Mesenchymal stem cell (in vitro differentiated cells and primary cell): ENCODE measurements at regions not wholly inside any gene's neighbourhood (a gene's known extent, or its start where the extent isn't known, plus 50 kb on each side); places are given as distances from the start of the nearest gene placed in this dataset.

Experiments
- DNase-seq: peaks from one replicate; pipeline ENCODE4 v3.0.0-alpha.2; 2013
- H2AFZ ChIP-seq: one replicate; pipeline ENCODE4 v1.6.1; 2013; ENCODE audit warnings: low read depth, mild to moderate bottlenecking, control low read depth, inconsistent platforms, low read length, moderate library complexity
- H2AK5ac ChIP-seq: 2 replicates; pipeline ENCODE4 v1.6.1; 2013; ENCODE audit warnings: low read length, moderate library complexity, mild to moderate bottlenecking, inconsistent platforms; ENCODE audit not compliant: severe bottlenecking
- H2BK120ac ChIP-seq: one replicate; pipeline ENCODE4 v1.6.1; 2013; ENCODE audit warnings: low read depth, mild to moderate bottlenecking, inconsistent platforms, low read length, moderate library complexity
- H2BK12ac ChIP-seq, 2 experiments: one replicate each; pipeline ENCODE4 v1.6.1; 2013; ENCODE audit warnings: inconsistent platforms in 2 of 2, low read length in 2 of 2, mild to moderate bottlenecking in 2 of 2, moderate library complexity in 2 of 2, control low read depth in 1 of 2
- H2BK15ac ChIP-seq: one replicate; pipeline ENCODE4 v1.6.1; 2013; ENCODE audit warnings: mild to moderate bottlenecking, low read depth, inconsistent platforms; ENCODE audit not compliant: poor library complexity, severe bottlenecking
- H2BK5ac ChIP-seq: 2 replicates; pipeline ENCODE4 v1.6.1; 2013; ENCODE audit warnings: low read depth, mild to moderate bottlenecking, low read length, control low read depth, inconsistent platforms; ENCODE audit not compliant: poor library complexity, severe bottlenecking
- H3K14ac ChIP-seq, 2 experiments: one replicate each; pipeline ENCODE4 v1.6.1; 2013; ENCODE audit warnings: inconsistent platforms in 2 of 2, low read length in 2 of 2, control low read depth in 1 of 2, mild to moderate bottlenecking in 1 of 2, moderate library complexity in 1 of 2
- H3K18ac ChIP-seq, 2 experiments: one replicate each; pipeline ENCODE4 v1.6.1; 2013; ENCODE audit warnings: inconsistent platforms in 2 of 2, low read length in 2 of 2, control low read depth in 1 of 2, low read depth in 1 of 2, mild to moderate bottlenecking in 1 of 2
- H3K23ac ChIP-seq, 2 experiments: one replicate each; pipeline ENCODE4 v1.6.1; 2013; ENCODE audit warnings: inconsistent platforms in 2 of 2, low read length in 2 of 2, mild to moderate bottlenecking in 2 of 2, moderate library complexity in 2 of 2, control low read depth in 1 of 2
- H3K27ac ChIP-seq: 2 replicates; pipeline ENCODE4 v1.5.1; 2013; ENCODE audit warnings: mild to moderate bottlenecking, moderate library complexity, low read length, control low read depth, inconsistent platforms; ENCODE audit not compliant: poor library complexity, severe bottlenecking
- H3K27me3 ChIP-seq, 2 experiments: 2 replicates each; pipeline versions ENCODE4 v1.6.1 to v1.7.0; 2013; ENCODE audit warnings: low read length in 2 of 2, mild to moderate bottlenecking in 2 of 2, moderate library complexity in 2 of 2, control low read depth in 1 of 2, inconsistent platforms in 1 of 2; ENCODE audit not compliant: control insufficient read depth in 1 of 2, insufficient read depth in 1 of 2
- H3K36me3 ChIP-seq, 2 experiments: 2 replicates each; pipeline versions ENCODE4 v1.6.1 to v1.7.0; 2013; ENCODE audit warnings: low read length in 2 of 2, control low read depth in 1 of 2, inconsistent platforms in 1 of 2, low read depth in 1 of 2, mild to moderate bottlenecking in 1 of 2; ENCODE audit not compliant: insufficient read depth in 2 of 2, control insufficient read depth in 1 of 2
- H3K4ac ChIP-seq, 2 experiments: one replicate each; pipeline ENCODE4 v1.6.1; 2013; ENCODE audit warnings: inconsistent platforms in 2 of 2, low read length in 2 of 2, mild to moderate bottlenecking in 2 of 2, moderate library complexity in 2 of 2, control low read depth in 1 of 2, low read depth in 1 of 2
- H3K4me1 ChIP-seq: 2 replicates; pipeline ENCODE4 v1.6.1; 2013; ENCODE audit warnings: low read depth, low read length, control low read depth; ENCODE audit not compliant: control insufficient read depth, insufficient read depth
- H3K4me2 ChIP-seq: 2 replicates; pipeline ENCODE4 v1.6.1; 2013; ENCODE audit warnings: low read length, mild to moderate bottlenecking, inconsistent platforms; ENCODE audit not compliant: poor library complexity, severe bottlenecking
- H3K4me3 ChIP-seq, 2 experiments: 2 replicates each; pipeline versions ENCODE4 v1.5.1 to v1.7.0; 2013; ENCODE audit warnings: low read length in 2 of 2, mild to moderate bottlenecking in 2 of 2, control low read depth in 1 of 2, low read depth in 1 of 2; ENCODE audit not compliant: insufficient read depth in 1 of 2
- H3K79me1 ChIP-seq: replicated peaks from 2 replicates; pipeline ENCODE4 v1.6.1; 2013; ENCODE audit warnings: mild to moderate bottlenecking, control low read depth, low read length, inconsistent platforms; ENCODE audit not compliant: poor library complexity, severe bottlenecking
- H3K9ac ChIP-seq: 2 replicates; pipeline ENCODE4 v1.7.0; 2013; ENCODE audit warnings: mild to moderate bottlenecking, low read length, moderate library complexity
- H3K9me3 ChIP-seq: 2 replicates; pipeline ENCODE4 v1.7.0; 2013; ENCODE audit warnings: mild to moderate bottlenecking, low read length; ENCODE audit not compliant: control insufficient read depth
- H4K8ac ChIP-seq: one replicate; pipeline ENCODE4 v1.6.1; 2013; ENCODE audit warnings: inconsistent platforms, mild to moderate bottlenecking, low read length, moderate library complexity
- H4K91ac ChIP-seq: one replicate; pipeline ENCODE4 v1.6.1; 2013; ENCODE audit warnings: mild to moderate bottlenecking, low read length, inconsistent platforms
- WGBS: methylation state at CpG from one replicate; pipeline ENCODE4 v1.1.7; 2013; ENCODE audit warnings: mixed read lengths; 5-methylcytosine and 5-hydroxymethylcytosine counted together

DNA sequence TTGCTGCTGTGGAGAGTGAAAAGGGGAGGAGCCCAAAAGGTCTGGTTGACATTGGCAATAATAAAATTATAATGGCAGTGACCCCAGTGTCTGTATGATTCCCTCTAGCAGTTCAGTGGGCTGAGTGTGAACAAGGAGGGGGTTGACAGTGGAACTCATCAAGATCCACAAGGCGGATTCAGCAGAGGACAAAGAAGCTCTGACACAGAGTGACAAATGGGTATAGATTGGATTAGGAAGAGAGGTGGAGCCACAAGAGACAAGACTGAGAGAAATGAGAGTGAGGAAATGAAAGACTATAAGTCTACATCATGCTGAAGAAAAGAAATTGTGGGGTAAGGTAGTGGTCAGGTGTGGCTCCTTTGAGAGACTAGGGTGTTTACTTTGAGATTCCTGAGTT is 58.9 kb downstream of the CCDC71L start:
- H3K14ac ChIP-seq, result no peak overlapping the region
- no peak overlapping the region for H2AK5ac ChIP-seq
- H3K4me2 ChIP-seq, result no peak overlapping the region
- H4K91ac ChIP-seq, result no peak overlapping the region
- H3K4me1 ChIP-seq, result no peaks in the 10 kb centered on the region
- H4K8ac ChIP-seq, result no peak overlapping the region
- no peaks in the 10 kb centered on the region for H3K9me3 ChIP-seq
- H3K23ac ChIP-seq, result no peak overlapping the region
- no peak overlapping the region for H3K4me3 ChIP-seq
- no peaks in the 10 kb centered on the region for H3K79me1 ChIP-seq
- H3K9ac ChIP-seq, result no peak overlapping the region
- H3K27ac ChIP-seq, result no peak overlapping the region
- no peak overlapping the region for H2BK15ac ChIP-seq
- H3K4ac ChIP-seq, result no peak overlapping the region
- H2BK120ac ChIP-seq, result no peak overlapping the region
- no peak overlapping the region for H3K18ac ChIP-seq
- H3K27me3 ChIP-seq, result no peaks in the 10 kb centered on the region
- H2AFZ ChIP-seq, result no peak overlapping the region
- no peak overlapping the region for H2BK5ac ChIP-seq
- DNase-seq, result no peak
- WGBS, result 91% methylated on average over 1 of the region's 1 CpG
- H3K36me3 ChIP-seq, result no peaks in the 10 kb centered on the region
- no peak overlapping the region for H2BK12ac ChIP-seq

GRCh38 chr7:106600569-106601373 is 60.2 kb downstream of the CCDC71L start:
- no peak overlapping the region for H3K23ac ChIP-seq
- no peaks in the 10 kb centered on the region for H3K79me1 ChIP-seq
- no peak overlapping the region for H2BK12ac ChIP-seq
- no peak overlapping the region for H2AFZ ChIP-seq
- H3K4me1 ChIP-seq, result no peaks in the 10 kb centered on the region
- H2BK5ac ChIP-seq, result no peak overlapping the region
- H4K8ac ChIP-seq, result no peak overlapping the region
- H3K36me3 ChIP-seq, result no peaks in the 10 kb centered on the region
- H2BK15ac ChIP-seq, result no peak overlapping the region
- H3K14ac ChIP-seq, result no peak overlapping the region
- H3K27me3 ChIP-seq, result no peaks in the 10 kb centered on the region
- DNase-seq, result no peak
- no peaks in the 10 kb centered on the region for H3K9me3 ChIP-seq
- no peak overlapping the region for H3K4ac ChIP-seq
- no peak overlapping the region for H3K27ac ChIP-seq
- no peak overlapping the region for H3K9ac ChIP-seq
- H3K18ac ChIP-seq, result no peak overlapping the region
- no peak overlapping the region for H3K4me3 ChIP-seq
- 85% methylated on average over 3 of the region's 3 CpGs for WGBS
- H2BK120ac ChIP-seq, result no peak overlapping the region
- H4K91ac ChIP-seq, result no peak overlapping the region
- H3K4me2 ChIP-seq, result no peak overlapping the region
- H2AK5ac ChIP-seq, result no peak overlapping the region

- H2AK5ac ChIP-seq, result no peak overlapping the region
- no peak overlapping the region for H3K27ac ChIP-seq
- no peak overlapping the region for H3K14ac ChIP-seq
- no peak overlapping the region for H2BK120ac ChIP-seq
- 63% methylated on average over 1 of the region's 3 CpGs for WGBS
- H4K91ac ChIP-seq, result no peak overlapping the region
- H3K36me3 ChIP-seq, result no peaks in the 10 kb centered on the region
- H3K4me1 ChIP-seq, result no peaks in the 10 kb centered on the region
- peak overlapping the region; percentile 95 for H4K8ac ChIP-seq
- no peak overlapping the region for H3K4ac ChIP-seq
- H2BK15ac ChIP-seq, result no peak overlapping the region
- H3K4me3 ChIP-seq, result no peak overlapping the region
- H2BK12ac ChIP-seq, result peak overlapping the region in 1 of 2 experiments; percentile 57
- no peak overlapping the region for H3K4me2 ChIP-seq
- H2AFZ ChIP-seq, result peak overlapping the region; percentile 91
- no peak overlapping the region for H3K9ac ChIP-seq
- no peaks in the 10 kb centered on the region for H3K9me3 ChIP-seq
- no peak for DNase-seq
- no peak overlapping the region for H2BK5ac ChIP-seq
- no peak overlapping the region for H3K23ac ChIP-seq
- peak overlapping the region; percentile 7 to 43 for H3K18ac ChIP-seq
- H3K27me3 ChIP-seq, result no peaks in the 10 kb centered on the region
- H3K79me1 ChIP-seq, result no peaks in the 10 kb centered on the region
Observed at GRCh38 chr7:106599343-106599698, 61.6 kb downstream of the CCDC71L start.

GRCh38 chr7:106598663-106599342 is 62.2 kb downstream of the CCDC71L start:
- Histone ChIP-seq H2BK5ac (no peak overlapping the region), H4K91ac (no peak overlapping the region), H3K36me3 (no peaks in the 10 kb centered on the region), H3K79me1 (no peaks in the 10 kb centered on the region), H3K9ac (peak overlapping the region; percentile 86), H3K9me3 (no peaks in the 10 kb centered on the region), H3K4me2 (peak overlapping the region; percentile 88), H3K4me3 (peak overlapping the region in 1 of 2 experiments; percentile 74), H3K27me3 (no peaks in the 10 kb centered on the region), H3K23ac (no peak overlapping the region), H2BK120ac (no peak overlapping the region), H3K14ac (no peak overlapping the region), H4K8ac (peak overlapping the region; percentile 95), H2BK15ac (no peak overlapping the region), H2AK5ac (no peak overlapping the region), H2BK12ac (peak overlapping the region in 1 of 2 experiments; percentile 57), H3K4ac (no peak overlapping the region), H2AFZ (peak overlapping the region; percentile 91), H3K27ac (no peak overlapping the region), H3K4me1 (no peaks in the 10 kb centered on the region), H3K18ac (peak overlapping the region; percentile 7 to 68)
- DNase-seq, result peak; percentile 83
- 6% methylated on average over 5 of the region's 6 CpGs for WGBS
